H9 (cell line): ENCODE measurements at regions not wholly inside any gene's neighbourhood (a gene's known extent, or its start where the extent isn't known, plus 50 kb on each side); places are given as distances from the start of the nearest gene placed in this dataset.

Experiments used
- DNase-seq: peaks from one replicate; pipeline ENCODE4 v3.0.0-alpha.2; 2017
- H2AFZ ChIP-seq: one replicate; pipeline ENCODE4 v1.6.1; 2013; ENCODE audit warnings: mild to moderate bottlenecking, low read length, control low read depth, moderate library complexity
- H2AK5ac ChIP-seq: 2 replicates; pipeline ENCODE4 v1.6.1; 2013; ENCODE audit warnings: low read length, control low read depth, mixed read lengths; ENCODE audit not compliant: insufficient read length
- H2BK120ac ChIP-seq: one replicate; pipeline ENCODE4 v1.6.1; 2013; ENCODE audit warnings: low read depth, mild to moderate bottlenecking, low read length, control low read depth, inconsistent platforms; ENCODE audit not compliant: poor library complexity, severe bottlenecking
- H2BK12ac ChIP-seq: 2 replicates; pipeline ENCODE4 v1.6.1; 2013; ENCODE audit warnings: low read length, control low read depth, mixed read lengths, low read depth; ENCODE audit not compliant: insufficient read length
- H2BK15ac ChIP-seq: 2 replicates; pipeline ENCODE4 v1.6.1; 2013; ENCODE audit warnings: low read depth, low read length, control low read depth
- H2BK20ac ChIP-seq: one replicate; pipeline ENCODE4 v1.6.1; 2013; ENCODE audit warnings: low read depth, mild to moderate bottlenecking, low read length, control low read depth, inconsistent platforms; ENCODE audit not compliant: poor library complexity, severe bottlenecking
- H2BK5ac ChIP-seq: 2 replicates; pipeline ENCODE4 v1.6.1; 2013; ENCODE audit warnings: low read length, control low read depth, mixed read lengths; ENCODE audit not compliant: insufficient read length
- H3K14ac ChIP-seq: 2 replicates; pipeline ENCODE4 v1.6.1; 2013; ENCODE audit warnings: low read length, control low read depth; ENCODE audit not compliant: insufficient read depth
- H3K18ac ChIP-seq: 2 replicates; pipeline ENCODE4 v1.6.1; 2013; ENCODE audit warnings: low read depth, mild to moderate bottlenecking, mixed read lengths, low read length, control low read depth; ENCODE audit not compliant: insufficient read length
- H3K23ac ChIP-seq: 2 replicates; pipeline ENCODE4 v1.6.1; 2013; ENCODE audit warnings: low read length, control low read depth, mixed read lengths, low read depth; ENCODE audit not compliant: insufficient read length
- H3K23me2 ChIP-seq: 2 replicates; pipeline ENCODE4 v1.6.1; 2013; ENCODE audit warnings: low read depth, mild to moderate bottlenecking, mixed read lengths, low read length, control low read depth; ENCODE audit not compliant: insufficient read length, poor library complexity, severe bottlenecking
- H3K27ac ChIP-seq: 2 replicates; pipeline ENCODE4 v1.5.1; 2013; ENCODE audit warnings: low read length, control low read depth, mixed read lengths, low read depth; ENCODE audit not compliant: insufficient read length
- H3K27me3 ChIP-seq: 2 replicates; pipeline ENCODE4 v1.6.1; 2013; ENCODE audit warnings: low read length, control low read depth, inconsistent platforms; ENCODE audit not compliant: insufficient read depth
- H3K4ac ChIP-seq: 2 replicates; pipeline ENCODE4 v1.6.1; 2013; ENCODE audit warnings: low read depth, mild to moderate bottlenecking, control low read depth, inconsistent platforms, low read length, moderate library complexity
- H3K4me1 ChIP-seq: 2 replicates; pipeline ENCODE4 v1.6.1; 2013; ENCODE audit warnings: low read length, control low read depth, inconsistent platforms; ENCODE audit not compliant: insufficient read depth
- H3K4me2 ChIP-seq: 2 replicates; pipeline ENCODE4 v1.6.1; 2013; ENCODE audit warnings: low read length, control low read depth, mixed read lengths; ENCODE audit not compliant: insufficient read length, insufficient read depth
- H3K56ac ChIP-seq: 2 replicates; pipeline ENCODE4 v1.6.1; 2013; ENCODE audit warnings: low read depth, mild to moderate bottlenecking, mixed read lengths, low read length, control low read depth; ENCODE audit not compliant: insufficient read length
- H3K79me1 ChIP-seq: 2 replicates; pipeline ENCODE4 v1.6.1; 2013; ENCODE audit warnings: low read depth, mild to moderate bottlenecking, moderate library complexity, low read length, control low read depth, inconsistent platforms; ENCODE audit not compliant: insufficient read depth, poor library complexity, severe bottlenecking
- H3K79me2 ChIP-seq: 2 replicates; pipeline ENCODE4 v1.6.1; 2013; ENCODE audit warnings: low read length, control low read depth, inconsistent platforms; ENCODE audit not compliant: insufficient read depth
- H3K9ac ChIP-seq: 2 replicates; pipeline ENCODE4 v1.6.1; 2013; ENCODE audit warnings: low read length, control low read depth, mixed read lengths; ENCODE audit not compliant: insufficient read length; ENCODE audit errors: extremely low read depth
- H3K9me3 ChIP-seq: one replicate; pipeline ENCODE4 v1.6.1; 2013; ENCODE audit warnings: low read depth, low read length, inconsistent platforms; ENCODE audit not compliant: control insufficient read depth
- H3T11ph ChIP-seq: one replicate; pipeline ENCODE4 v1.6.1; 2013; ENCODE audit warnings: mild to moderate bottlenecking, low read length, control low read depth, inconsistent platforms
- H4K20me1 ChIP-seq: one replicate; pipeline ENCODE4 v1.6.1; 2013; ENCODE audit not compliant: control insufficient read depth, insufficient read length, insufficient read depth
- H4K5ac ChIP-seq: 2 replicates; pipeline ENCODE4 v1.6.1; 2013; ENCODE audit warnings: low read depth, mild to moderate bottlenecking, mixed read lengths, low read length, control low read depth; ENCODE audit not compliant: insufficient read length
- H4K8ac ChIP-seq: replicated peaks from 2 replicates; pipeline ENCODE4 v1.6.1; 2013; ENCODE audit warnings: low read length, control low read depth, mixed read lengths, low read depth; ENCODE audit not compliant: insufficient read length
- H4K91ac ChIP-seq: 2 replicates; pipeline ENCODE4 v1.6.1; 2013; ENCODE audit warnings: low read depth, mild to moderate bottlenecking, moderate library complexity, mixed read lengths, low read length, control low read depth; ENCODE audit not compliant: insufficient read length
- H3K27ac Mint-ChIP-seq, 3 experiments: 2 replicates in 2 of 3; 3 replicates in 1 of 3; pipeline ENCODE4 v1.8.0; 2020 to 2021; ENCODE audit warnings: mixed read lengths in 3 of 3, mild to moderate bottlenecking in 1 of 3, moderate library complexity in 1 of 3
- H3K27me3 Mint-ChIP-seq: 2 replicates; pipeline ENCODE4 v1.8.0; 2021; ENCODE audit warnings: low read depth, mild to moderate bottlenecking, moderate library complexity, mixed read lengths
- H3K36me3 Mint-ChIP-seq, 3 experiments: 2 replicates in 2 of 3; 3 replicates in 1 of 3; pipeline ENCODE4 v1.8.0; 2020 to 2021; ENCODE audit warnings: low read depth in 3 of 3, mixed read lengths in 3 of 3; ENCODE audit not compliant: insufficient read depth in 1 of 3
- H3K4me1 Mint-ChIP-seq, 2 experiments: 2 replicates each; pipeline ENCODE4 v1.8.0; 2020; ENCODE audit warnings: mixed read lengths in 2 of 2
- H3K4me3 Mint-ChIP-seq, 2 experiments: 2 replicates in 1 of 2; 3 replicates in 1 of 2; pipeline ENCODE4 v1.8.0; 2020 to 2021; ENCODE audit warnings: mild to moderate bottlenecking in 2 of 2, mixed read lengths in 2 of 2, moderate library complexity in 1 of 2
- H3K9me3 Mint-ChIP-seq, 2 experiments: 2 replicates in 1 of 2; 3 replicates in 1 of 2; pipeline ENCODE4 v1.8.0; 2020; ENCODE audit warnings: mild to moderate bottlenecking in 2 of 2, mixed read lengths in 2 of 2, moderate library complexity in 1 of 2
- CTCF ChIP-seq: fragments of 200-600 bp; sonication (generic); conservative IDR thresholded peaks from 3 replicates; pipeline ENCODE4 v1.8.0; 2021; ENCODE audit warnings: antibody characterized with exemption, mild to moderate bottlenecking
- WGBS: extraction: QIAGEN DNeasy Blood & Tissue Kit; methylation state at CpG from one replicate; pipeline ENCODE4 v1.1.7; 2013; ENCODE audit warnings: missing lambda C conversion rate, low lambda C conversion rate, mixed read lengths; ENCODE audit not compliant: insufficient read length; ENCODE audit errors: extremely low coverage; 5-methylcytosine and 5-hydroxymethylcytosine counted together

GRCh38 chr20:20847814-20848213 lies 135.4 kb upstream of the RALGAPA2 start:
- Histone ChIP-seq H3K4me2 (no peak overlapping the region), H3K4ac (no peak overlapping the region), H3K14ac (no peak overlapping the region), H3K27me3 (no peaks in the 10 kb centered on the region), H3K9ac (no peak overlapping the region), H2BK120ac (no peak overlapping the region), H3T11ph (no peak overlapping the region), H3K9me3 (no peaks in the 10 kb centered on the region), H3K23me2 (no peaks in the 10 kb centered on the region), H2BK5ac (no peak overlapping the region), H3K4me1 (no peaks in the 10 kb centered on the region; the same call in 1 of the 2 replicates), H2AFZ (no peak overlapping the region), H4K91ac (no peak overlapping the region), H3K79me2 (no peaks in the 10 kb centered on the region), H2BK20ac (no peak overlapping the region), H3K18ac (no peak overlapping the region), H2AK5ac (no peak overlapping the region), H4K20me1 (no peaks in the 10 kb centered on the region), H3K27ac (no peak overlapping the region), H3K79me1 (no peaks in the 10 kb centered on the region), H3K23ac (no peak overlapping the region), H2BK15ac (no peak overlapping the region), H2BK12ac (no peak overlapping the region), H4K8ac (no peak overlapping the region), H4K5ac (no peak overlapping the region), H3K56ac (no peak overlapping the region)
- H3K27ac Mint-ChIP-seq = no peak overlapping the region
- H3K27me3 Mint-ChIP-seq = peaks cover 7% of the 10 kb centered on the region
- no CpG with 5 or more reads among the region's 11 CpGs for WGBS
- DNase-seq = no peak
- no peaks in the 10 kb centered on the region for H3K36me3 Mint-ChIP-seq
- H3K4me3 Mint-ChIP-seq = no peak overlapping the region
- H3K4me1 Mint-ChIP-seq = peaks cover 3 to 9% of the 10 kb centered on the region in 2 experiments; a peak in 3 of 4 replicates
- no peak for TF ChIP-seq CTCF
- peaks cover 3 to 4% of the 10 kb centered on the region in 2 experiments; a peak in 3 of 5 replicates for H3K9me3 Mint-ChIP-seq
